ENCODE measurements at regions not wholly inside any gene's neighbourhood (a gene's known extent, or its start where the extent isn't known, plus 50 kb on each side); places are given as distances from the start of the nearest gene placed in this dataset.

GRCh38 chr1:56069824-56070223, 509.5 kb downstream of the PLPP3 start:
- Histone ChIP-seq H3K4ac (replicated peaks; ENCODE audit: insufficient read length, low read depth, low read length) (no peak overlapping the region), H2BK20ac (ENCODE audit: low read length) (no peak overlapping the region)

More at GRCh38 chr1:56069824-56070223, 509.5 kb downstream of the PLPP3 start:
- Histone ChIP-seq H3K4me1 (replicated peaks in 1 of 4; ENCODE audit: control insufficient read depth in 3 of 4, insufficient read depth in 4 of 4, low read length in 3 of 4) (no peaks in the 10 kb centered on the region), H3K4me2 (ENCODE audit: insufficient read depth in 1 of 2, low read depth in 2 of 2, low read length in 2 of 2) (no peak overlapping the region), H3K27ac (ENCODE audit: low read depth, low read length) (no peak overlapping the region), H4K91ac (replicated peaks; ENCODE audit: insufficient read length, low read length) (no peak overlapping the region), H3K18ac (ENCODE audit: extremely low read depth, low read length) (no peak overlapping the region), H4K5ac (ENCODE audit: insufficient read length, low read depth, low read length) (no peak overlapping the region), H3K36me3 (ENCODE audit: control insufficient read depth in 2 of 4, insufficient read depth in 4 of 4, low read length in 3 of 4) (no peaks in the 10 kb centered on the region), H3K23ac (ENCODE audit: insufficient read length) (no peak overlapping the region), H3K79me2 (ENCODE audit: control insufficient read depth in 1 of 2, insufficient read depth in 2 of 2, low read length in 2 of 2) (no peaks in the 10 kb centered on the region), H3K4me3 (ENCODE audit: extremely low read depth in 1 of 4, insufficient read depth in 2 of 4, low read depth in 3 of 4, low read length in 4 of 4) (no peak overlapping the region), H3K9me3 (ENCODE audit: insufficient read depth in 2 of 2, low read depth in 1 of 2, low read length in 1 of 2) (no peaks in the 10 kb centered on the region), H3K79me1 (ENCODE audit: low read depth, low read length) (no peaks in the 10 kb centered on the region), H2AK5ac (ENCODE audit: low read depth, low read length) (no peak overlapping the region), H2AFZ (ENCODE audit: low read length) (no peak overlapping the region), H2BK5ac (ENCODE audit: low read depth, low read length) (no peak overlapping the region), H3K9ac (replicated peaks in 1 of 4; ENCODE audit: extremely low read depth in 1 of 4, low read depth in 3 of 4, low read length in 3 of 4) (no peak overlapping the region), H3K56ac (replicated peaks; ENCODE audit: insufficient read length, low read depth, low read length) (no peak overlapping the region), H2BK12ac (ENCODE audit: low read depth, low read length) (no peak overlapping the region), H3K23me2 (ENCODE audit: low read depth, low read length) (no peaks in the 10 kb centered on the region), H3K14ac (ENCODE audit: insufficient read length) (no peak overlapping the region), H4K8ac (ENCODE audit: extremely low read depth, insufficient read depth, low read length) (no peak overlapping the region), H3K27me3 (replicated peaks in 1 of 4; ENCODE audit: control insufficient read depth in 3 of 4, extremely low read depth in 1 of 4, insufficient read depth in 3 of 4, low read length in 3 of 4) (peaks cover 0 to 1% (median 0%) of the 10 kb centered on the region in 4 experiments; a peak in 1 of 7 replicates), H4K20me1 (replicated peaks in 1 of 2; ENCODE audit: control insufficient read depth in 1 of 2, insufficient read depth in 2 of 2, low read length in 2 of 2) (no peaks in the 10 kb centered on the region), H2BK120ac (replicated peaks; ENCODE audit: low read depth, low read length) (no peak overlapping the region), H2BK15ac (ENCODE audit: low read length) (no peak overlapping the region)
- WGBS, 2 experiments (ENCODE audit: extremely low coverage in 1 of 2, insufficient coverage in 1 of 2, insufficient read length in 1 of 2, insufficient replicate concordance in 2 of 2, low coverage in 1 of 2, low lambda C conversion rate in 2 of 2, missing lambda C conversion rate in 1 of 2) = 87% methylated on average over 1 of the region's 1 CpG; no CpG with 5 or more reads in 1 of the 2 experiments
- TF ChIP-seq, protein P1, sequence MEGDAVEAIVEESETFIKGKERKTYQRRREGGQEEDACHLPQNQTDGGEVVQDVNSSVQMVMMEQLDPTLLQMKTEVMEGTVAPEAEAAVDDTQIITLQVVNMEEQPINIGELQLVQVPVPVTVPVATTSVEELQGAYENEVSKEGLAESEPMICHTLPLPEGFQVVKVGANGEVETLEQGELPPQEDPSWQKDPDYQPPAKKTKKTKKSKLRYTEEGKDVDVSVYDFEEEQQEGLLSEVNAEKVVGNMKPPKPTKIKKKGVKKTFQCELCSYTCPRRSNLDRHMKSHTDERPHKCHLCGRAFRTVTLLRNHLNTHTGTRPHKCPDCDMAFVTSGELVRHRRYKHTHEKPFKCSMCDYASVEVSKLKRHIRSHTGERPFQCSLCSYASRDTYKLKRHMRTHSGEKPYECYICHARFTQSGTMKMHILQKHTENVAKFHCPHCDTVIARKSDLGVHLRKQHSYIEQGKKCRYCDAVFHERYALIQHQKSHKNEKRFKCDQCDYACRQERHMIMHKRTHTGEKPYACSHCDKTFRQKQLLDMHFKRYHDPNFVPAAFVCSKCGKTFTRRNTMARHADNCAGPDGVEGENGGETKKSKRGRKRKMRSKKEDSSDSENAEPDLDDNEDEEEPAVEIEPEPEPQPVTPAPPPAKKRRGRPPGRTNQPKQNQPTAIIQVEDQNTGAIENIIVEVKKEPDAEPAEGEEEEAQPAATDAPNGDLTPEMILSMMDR (IDR thresholded peaks at IDR 0.05; ENCODE audit: control extremely low read depth in 1 of 3, insufficient read depth in 1 of 3, low read depth in 1 of 3, low read length in 3 of 3) = peak in 1 of 3 experiments; percentile 2; a peak in 1 of 4 replicates
- TF ChIP-seq NRF1 (IDR thresholded peaks at IDR 0.05; ENCODE audit: low read depth, low read length) = no peak
- TF ChIP-seq BCL11A (IDR thresholded peaks at IDR 0.05; ENCODE audit: low read depth in 2 of 2, low read length in 2 of 2) = no peak
- TF ChIP-seq RBBP5 (IDR thresholded peaks at IDR 0.05; ENCODE audit: borderline replicate concordance, low read depth, low read length) = no peak
- TF ChIP-seq EP300 (IDR thresholded peaks at IDR 0.05; ENCODE audit: borderline replicate concordance in 1 of 2, low read depth in 2 of 2, low read length in 2 of 2) = no peak
- TF ChIP-seq RAD21 (IDR thresholded peaks at IDR 0.05 in 1 of 2, conservative IDR thresholded peaks at IDR 0.05 in 1 of 2; ENCODE audit: low read depth in 2 of 2, low read length in 2 of 2) = peak; percentile 28 to 39
- TF ChIP-seq SAP30 (IDR thresholded peaks at IDR 0.05; ENCODE audit: insufficient read depth, insufficient replicate concordance, low read length) = no peak
- no peak for TF ChIP-seq JUN (IDR thresholded peaks at IDR 0.05; ENCODE audit: low read depth, low read length)
- TF ChIP-seq CBX8 (IDR thresholded peaks at IDR 0.05; ENCODE audit: borderline replicate concordance, low read depth, low read length) = no peak
- no peak for TF ChIP-seq POLR2AphosphoS5 (IDR thresholded peaks at IDR 0.05; ENCODE audit: low read depth, low read length)
- TF ChIP-seq JUND (IDR thresholded peaks at IDR 0.05; ENCODE audit: low read length) = no peak
- ChIA-PET POLR2A (ENCODE audit: partially characterized antibody) (no interaction called here), CTCF (ENCODE audit: partially characterized antibody) (interaction anchor here (0.7 to 1.0 kb wide), 2 partner anchors 576 to 591 kb away, joined by 3 read pairs; partner anchors contain the start of gene PRKAA2)
- no peak for FAIRE-seq
- no peak for DNase-seq (ENCODE audit: low read depth in 1 of 2, low spot score in 2 of 2)
